GM19438 (cell line): ENCODE measurements at regions not wholly inside any gene's neighbourhood (a gene's known extent, or its start where the extent isn't known, plus 50 kb on each side); places are given as distances from the start of the nearest gene placed in this dataset.
"Not testable (repeated sequence)": the region's sequence is repeated elsewhere in the genome, so short reads cannot be mapped to it uniquely, and the experiment has no call there.

Experiments
- ATAC-seq: cut with Tn5 transposase; IDR thresholded peaks from one replicate; pipeline ENCODE4 v1.9.1; 2021; ENCODE audit warnings: low read depth; ENCODE audit not compliant: unreplicated experiment

- ATAC-seq, result no peak
Observed at GRCh38 chr9:115425601-115426000, 307.6 kb upstream of the TNC start.

GRCh38 chr9:115437418-115437817 lies 319.5 kb upstream of the TNC start:
- no peak for ATAC-seq

DNA sequence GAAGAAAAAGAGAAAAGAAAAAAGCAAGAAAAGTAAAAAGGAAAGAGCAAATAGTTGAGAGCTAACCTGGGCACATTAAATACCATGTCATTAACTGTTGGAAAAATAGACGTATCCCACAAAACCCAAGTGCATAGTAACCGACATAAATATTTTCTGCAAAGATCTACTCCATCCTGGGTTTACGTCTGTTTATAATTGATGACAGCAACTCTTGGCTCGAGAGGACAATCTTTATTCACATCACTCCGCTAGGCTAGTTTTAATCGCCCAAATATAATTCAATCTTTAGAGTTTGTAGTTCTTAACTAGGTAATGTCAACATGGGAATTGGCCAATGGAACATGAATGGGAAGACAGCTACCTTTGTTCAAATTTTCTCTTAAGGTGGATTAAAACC lies 321.7 kb upstream of the TNC start:
- ATAC-seq, result no peak

DNA sequence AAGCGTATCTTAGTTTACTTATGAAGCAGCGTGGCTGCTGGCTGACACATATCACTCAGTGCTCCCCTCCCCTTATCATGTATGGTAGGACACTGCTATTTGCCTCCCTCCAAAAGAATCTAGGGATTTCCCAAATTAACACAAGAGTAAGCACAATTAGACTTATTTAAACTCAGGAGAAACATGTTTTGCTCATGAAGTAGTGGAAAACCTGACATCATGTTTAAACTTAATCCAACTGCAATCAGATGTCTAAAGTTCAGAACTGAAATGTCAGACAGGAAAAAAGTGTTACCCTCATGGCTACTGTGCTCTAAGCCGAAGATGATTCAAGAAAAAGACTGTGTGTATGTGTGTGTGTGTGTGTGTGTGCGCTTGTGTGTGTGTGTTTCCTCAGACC lies 324.1 kb upstream of the TNC start:
- no peak for ATAC-seq

DNA sequence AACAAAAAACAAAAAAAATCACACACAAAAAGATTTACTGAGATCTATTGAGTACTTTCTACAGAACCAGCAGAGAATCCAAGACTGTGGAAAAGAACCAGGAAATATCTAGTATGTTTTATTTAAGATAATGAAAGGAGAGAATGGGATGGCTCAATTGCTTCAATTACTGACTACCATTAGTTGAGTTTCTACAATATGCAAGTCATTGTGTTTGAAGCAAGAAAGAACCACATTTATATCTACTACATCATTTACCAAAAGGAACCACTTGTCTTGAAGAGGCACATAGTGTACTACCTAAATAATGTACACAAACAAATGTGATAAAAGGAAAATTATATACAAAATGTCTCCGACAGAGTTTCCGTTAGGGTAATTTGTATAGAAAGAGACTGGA lies 325.9 kb upstream of the TNC start:
- ATAC-seq, result no peak

GRCh38 chr9:115444959-115445358 lies 327.0 kb upstream of the TNC start:
- ATAC-seq, result no peak

- no peak for ATAC-seq
Observed at GRCh38 chr9:115445655-115446054, 327.7 kb upstream of the TNC start.

GRCh38 chr9:115456515-115456914 lies 338.6 kb upstream of the TNC start:
- ATAC-seq, result no peak

DNA sequence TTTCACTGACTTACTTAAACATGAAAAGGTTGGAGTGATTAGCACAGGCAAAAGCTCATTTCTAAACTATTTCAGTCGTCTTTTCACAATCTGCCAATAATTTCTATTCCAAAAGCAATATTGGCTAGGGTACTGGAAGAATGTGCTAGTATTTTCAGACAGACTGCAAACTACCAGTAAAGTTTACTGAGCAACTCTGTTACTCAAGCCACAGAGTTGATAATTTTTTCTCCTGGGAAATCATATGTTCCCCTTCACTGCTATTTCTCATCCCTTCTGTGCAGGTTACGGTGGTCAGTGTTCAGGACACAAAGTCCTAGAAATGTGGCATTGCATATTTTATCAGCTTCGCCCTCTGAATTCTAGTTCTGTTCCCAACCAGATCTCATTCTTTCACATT lies 343.3 kb upstream of the TNC start:
- ATAC-seq, result no peak

DNA sequence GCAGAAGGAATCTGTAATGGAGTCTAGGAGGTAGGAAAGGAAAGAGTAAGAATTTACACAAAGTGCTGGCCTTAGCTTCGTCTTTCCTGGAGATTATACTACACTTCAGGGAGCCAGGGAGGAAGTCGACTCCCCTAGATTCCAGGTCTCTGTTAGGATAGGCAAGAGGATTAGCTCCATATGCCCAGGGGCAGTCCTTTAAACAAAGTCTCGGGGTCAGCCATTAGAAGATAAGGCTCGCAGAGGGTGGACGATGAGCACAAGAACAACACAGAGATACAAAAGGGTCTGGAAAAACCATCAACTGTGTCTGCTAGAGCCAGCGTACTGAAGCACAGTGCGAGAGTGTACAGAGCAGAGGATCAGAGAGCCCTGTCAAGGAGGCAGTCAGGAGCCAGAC lies 344.7 kb upstream of the TNC start:
- no peak for ATAC-seq

GRCh38 chr9:115466756-115467155 lies 348.8 kb upstream of the TNC start:
- ATAC-seq, result no peak

GRCh38 chr9:115469841-115470240 lies 351.9 kb upstream of the TNC start:
- ATAC-seq, result no peak

DNA sequence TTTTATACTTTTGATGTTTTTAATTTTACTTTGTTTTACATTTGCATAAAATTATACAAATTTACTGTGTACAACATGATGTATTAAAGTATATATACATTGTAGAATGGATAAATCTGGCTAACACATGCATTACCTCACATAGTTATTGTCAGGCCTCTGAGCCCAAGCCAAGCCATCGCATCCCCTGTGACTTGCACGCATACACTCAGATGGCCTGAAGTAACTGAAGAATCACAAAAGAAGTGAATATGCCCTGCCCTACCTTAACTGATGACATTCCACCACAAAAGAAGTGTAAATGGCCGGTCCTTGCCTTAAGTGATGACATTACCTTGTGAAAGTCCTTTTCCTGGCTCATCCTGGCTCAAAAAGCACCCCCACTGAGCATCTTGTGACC lies 355.1 kb upstream of the TNC start:
- ATAC-seq, result not testable (repeated sequence)

- no peak for ATAC-seq
Observed at GRCh38 chr9:115481769-115482168, 363.8 kb upstream of the TNC start.

DNA sequence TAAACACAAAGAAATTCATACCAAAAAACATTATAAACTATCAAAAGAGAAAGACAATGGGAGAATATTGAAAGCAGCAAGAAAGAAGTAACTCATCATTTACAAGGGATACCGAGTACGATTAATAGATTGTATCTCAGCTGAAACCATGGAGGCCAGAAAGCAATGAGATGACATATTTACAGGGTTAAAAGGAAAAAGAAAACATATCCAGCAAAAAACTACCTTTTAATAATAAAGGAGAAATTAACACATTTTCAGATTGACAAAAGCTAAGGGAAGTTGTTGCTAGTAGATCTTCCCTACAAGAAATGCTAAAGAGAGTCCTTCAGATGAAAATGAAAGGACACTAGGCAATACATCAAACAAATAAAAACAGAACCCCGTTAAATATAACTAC lies 364.8 kb upstream of the TNC start:
- no peak for ATAC-seq

DNA sequence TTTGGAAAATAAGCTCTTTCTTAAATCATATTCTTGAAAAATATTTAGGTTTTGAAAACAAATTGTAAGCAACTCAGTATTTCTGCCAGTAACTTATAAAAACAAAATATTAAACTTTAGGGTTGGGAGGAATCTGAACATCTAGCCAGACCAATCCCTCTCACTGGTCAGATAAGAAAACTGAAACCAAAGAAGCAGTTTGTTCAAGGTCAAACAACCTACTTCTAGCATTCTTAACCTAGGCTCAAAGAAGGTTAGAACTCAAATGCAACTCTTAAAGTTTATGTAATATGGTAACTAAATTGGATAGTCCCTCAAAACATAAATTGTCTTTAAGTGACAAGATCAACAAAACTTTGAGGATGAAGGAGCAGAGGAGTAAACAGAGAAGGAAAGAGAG lies 374.9 kb upstream of the TNC start:
- ATAC-seq, result no peak

DNA sequence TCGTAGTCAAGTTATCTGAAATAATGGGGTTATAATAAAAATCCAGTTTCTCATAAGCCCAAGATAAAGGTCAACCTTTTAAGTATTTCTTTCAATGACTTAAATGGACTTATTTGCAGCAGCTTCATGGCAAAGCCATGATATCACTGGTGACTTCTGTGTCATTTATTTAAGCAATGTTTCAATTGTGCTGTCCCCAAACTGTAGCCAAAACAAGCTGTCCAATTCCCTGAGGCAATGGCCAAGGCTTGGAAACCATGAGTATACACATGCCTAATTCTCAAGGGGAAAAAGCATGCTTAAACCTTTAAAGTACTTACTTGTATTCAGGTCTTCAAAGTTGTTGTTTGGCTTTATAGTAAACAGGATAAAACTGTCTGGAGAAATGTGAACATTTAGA lies 376.4 kb upstream of the TNC start:
- no peak for ATAC-seq

- ATAC-seq, result no peak
Observed at GRCh38 chr9:115495052-115495635, 377.2 kb upstream of the TNC start.

- no peak for ATAC-seq
Observed at GRCh38 chr9:115495836-115496235, 377.9 kb upstream of the TNC start.

DNA sequence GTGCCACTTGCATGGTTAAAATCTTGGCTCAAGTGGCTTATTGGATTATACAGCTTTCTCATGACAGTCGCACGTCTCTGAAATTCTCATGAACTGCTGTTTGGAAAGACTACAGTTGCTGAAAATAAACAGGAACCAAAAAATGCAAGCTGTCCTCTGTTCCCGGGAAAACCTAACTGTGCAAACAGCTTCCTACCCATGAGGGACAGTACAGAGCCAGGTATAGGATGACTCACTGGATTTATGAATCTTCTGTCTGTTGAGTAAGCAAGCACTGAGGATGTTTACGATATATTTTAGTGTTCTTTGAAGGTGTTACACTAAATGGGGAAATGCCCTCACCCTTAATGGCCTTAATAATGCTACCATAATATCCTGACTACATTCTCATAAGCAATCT lies 380.3 kb upstream of the TNC start:
- ATAC-seq, result no peak

DNA sequence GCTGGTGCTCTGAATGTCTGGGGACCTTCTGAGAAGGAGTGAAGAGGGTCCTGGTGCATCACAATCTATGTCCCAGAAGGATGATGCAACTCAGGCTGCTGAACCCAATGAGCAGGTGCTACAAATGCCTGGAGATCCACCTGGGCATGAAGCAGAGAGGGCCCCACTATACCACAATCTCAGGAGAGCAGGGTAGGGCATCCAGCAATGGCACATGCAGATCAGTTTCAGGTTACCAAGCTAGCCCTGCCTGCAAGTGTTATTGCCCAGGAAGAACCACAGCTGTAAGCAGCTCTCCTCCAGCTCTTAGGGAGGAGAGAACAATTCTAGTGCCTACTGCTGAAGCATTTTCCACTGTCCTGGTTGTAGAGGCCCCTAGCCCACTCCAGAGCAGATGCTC lies 389.2 kb upstream of the TNC start:
- ATAC-seq, result no peak

GRCh38 chr9:115513148-115513547 lies 395.2 kb upstream of the TNC start:
- no peak for ATAC-seq

- no peak for ATAC-seq
Observed at GRCh38 chr9:115514454-115514853, 396.5 kb upstream of the TNC start.
